SH-SY5Y (cell line): ENCODE measurements at regions not wholly inside any gene's neighbourhood (a gene's known extent, or its start where the extent isn't known, plus 50 kb on each side); places are given as distances from the start of the nearest gene placed in this dataset.

ENCODE experiments used
- GATA2 ChIP-seq: IDR thresholded peaks from 2 replicates; pipeline ENCODE4 v1.6.1; 2011; ENCODE audit warnings: mild to moderate bottlenecking, low read depth, low read length
- GATA3 ChIP-seq: IDR thresholded peaks from 2 replicates; pipeline ENCODE4 v1.6.1; 2011; ENCODE audit warnings: low read depth, mild to moderate bottlenecking, low read length, moderate library complexity

- TF ChIP-seq GATA3 (no peak), GATA2 (no peak)
Measured at GRCh38 chr10:125276133-125276532, 115.8 kb upstream of the CTBP2 start.
